ENCODE measurements at regions not wholly inside any gene's neighbourhood (a gene's known extent, or its start where the extent isn't known, plus 50 kb on each side); places are given as distances from the start of the nearest gene placed in this dataset.

DNA sequence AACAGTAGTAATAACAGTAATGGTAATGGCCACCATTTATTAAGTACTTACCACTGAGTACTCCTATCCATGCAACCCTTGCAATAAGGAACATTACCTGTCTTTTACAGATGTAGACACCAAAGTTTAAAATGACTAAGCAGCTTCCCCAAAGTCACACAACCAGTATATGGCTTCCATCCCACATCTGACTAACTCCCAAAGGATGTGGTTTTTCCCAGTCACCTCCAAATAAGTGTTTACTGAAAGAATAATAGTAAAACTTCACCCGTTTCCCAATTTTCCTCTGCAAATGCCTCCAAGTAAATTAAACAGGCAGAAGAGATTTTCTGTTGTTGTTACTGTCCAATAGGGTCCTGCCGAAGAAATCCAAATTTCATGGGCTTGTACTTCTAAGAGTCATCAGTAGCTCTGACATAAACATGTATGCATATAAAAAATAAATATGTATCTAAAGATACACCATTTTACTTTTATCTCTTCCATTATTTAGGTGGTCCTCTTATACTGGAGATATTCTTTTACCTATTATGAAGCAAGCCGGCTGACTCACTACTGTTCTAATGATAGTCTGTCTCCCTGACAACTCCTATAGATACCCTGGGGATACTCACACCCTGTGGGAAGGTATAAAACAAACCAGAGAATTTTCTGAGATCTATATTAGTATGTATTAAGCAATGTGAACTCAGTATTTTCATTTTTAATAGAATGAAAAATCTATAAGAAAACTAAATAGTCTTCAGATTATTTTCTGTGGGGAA is 77.9 kb upstream of the ID4 start:
- no peak overlapping the region for H3K4me2 ChIP-seq (ENCODE audit: low read depth, low read length)
- no peaks in the 10 kb centered on the region for H3K4me1 ChIP-seq (ENCODE audit: low read length)
- no peaks in the 10 kb centered on the region for H3K36me3 ChIP-seq (replicated peaks; ENCODE audit: insufficient read depth, low read length)
- no peaks in the 10 kb centered on the region for H3F3A ChIP-seq (ENCODE audit: insufficient read depth, low read length)
- no peak for DNase-seq
- no peaks in the 10 kb centered on the region for H3K9me2 ChIP-seq (replicated peaks; ENCODE audit: insufficient read depth, low read length)
- H3K79me2 ChIP-seq (ENCODE audit: low read length) = no peaks in the 10 kb centered on the region
- no peak overlapping the region for H3K9ac ChIP-seq (ENCODE audit: low read length)
- H3K27ac ChIP-seq (ENCODE audit: low read length) = no peak overlapping the region
- H3K4me3 ChIP-seq (ENCODE audit: low read length) = no peak overlapping the region
- TF ChIP-seq EZH2phosphoT487 (IDR thresholded peaks at IDR 0.05; ENCODE audit: low read length) (no peak), CTCF (IDR thresholded peaks at IDR 0.05; ENCODE audit: low read length) (no peak), EZH2 (optimal IDR thresholded peaks at IDR 0.05; ENCODE audit: low read depth, low read length) (no peak)
- no peak overlapping the region for H2AFZ ChIP-seq (ENCODE audit: low read length)
- no peaks in the 10 kb centered on the region for H3K27me3 ChIP-seq (replicated peaks; ENCODE audit: insufficient read depth, low read length)
- H3K9me3 ChIP-seq (replicated peaks; ENCODE audit: insufficient read depth, low read length) = no peaks in the 10 kb centered on the region
- no peaks in the 10 kb centered on the region for H4K20me1 ChIP-seq (ENCODE audit: insufficient read depth, low read length)

- Histone ChIP-seq H3K9ac (ENCODE audit: low read length) (no peak overlapping the region), H3K27me3 (replicated peaks; ENCODE audit: insufficient read depth, low read length) (no peaks in the 10 kb centered on the region), H3K4me1 (ENCODE audit: low read length) (no peaks in the 10 kb centered on the region), H3K27ac (ENCODE audit: low read length) (no peak overlapping the region), H3K79me2 (ENCODE audit: low read length) (no peaks in the 10 kb centered on the region), H4K20me1 (ENCODE audit: insufficient read depth, low read length) (no peaks in the 10 kb centered on the region), H3K4me2 (ENCODE audit: low read depth, low read length) (no peak overlapping the region), H3F3A (ENCODE audit: insufficient read depth, low read length) (no peaks in the 10 kb centered on the region), H3K9me2 (replicated peaks; ENCODE audit: insufficient read depth, low read length) (no peaks in the 10 kb centered on the region), H3K9me3 (replicated peaks; ENCODE audit: insufficient read depth, low read length) (no peaks in the 10 kb centered on the region), H3K36me3 (replicated peaks; ENCODE audit: insufficient read depth, low read length) (no peaks in the 10 kb centered on the region), H3K4me3 (ENCODE audit: low read length) (no peak overlapping the region), H2AFZ (ENCODE audit: low read length) (no peak overlapping the region)
- no peak for DNase-seq
- TF ChIP-seq CTCF (IDR thresholded peaks at IDR 0.05; ENCODE audit: low read length) (no peak), EZH2 (optimal IDR thresholded peaks at IDR 0.05; ENCODE audit: low read depth, low read length) (no peak), EZH2phosphoT487 (IDR thresholded peaks at IDR 0.05; ENCODE audit: low read length) (no peak)
Observed at GRCh38 chr6:19761121-19761520, 76.0 kb upstream of the ID4 start.

- Histone ChIP-seq H4K20me1 (ENCODE audit: insufficient read depth, low read length) (no peaks in the 10 kb centered on the region), H3K27me3 (replicated peaks; ENCODE audit: insufficient read depth, low read length) (no peaks in the 10 kb centered on the region), H3K9me2 (replicated peaks; ENCODE audit: insufficient read depth, low read length) (no peaks in the 10 kb centered on the region), H3K4me2 (ENCODE audit: low read depth, low read length) (no peak overlapping the region), H3K9ac (ENCODE audit: low read length) (no peak overlapping the region), H3K36me3 (replicated peaks; ENCODE audit: insufficient read depth, low read length) (no peaks in the 10 kb centered on the region), H3K79me2 (ENCODE audit: low read length) (no peaks in the 10 kb centered on the region), H3K27ac (ENCODE audit: low read length) (no peak overlapping the region), H3K4me3 (ENCODE audit: low read length) (no peak overlapping the region), H3F3A (ENCODE audit: insufficient read depth, low read length) (no peaks in the 10 kb centered on the region), H2AFZ (ENCODE audit: low read length) (no peak overlapping the region), H3K4me1 (ENCODE audit: low read length) (no peaks in the 10 kb centered on the region), H3K9me3 (replicated peaks; ENCODE audit: insufficient read depth, low read length) (no peaks in the 10 kb centered on the region)
- TF ChIP-seq EZH2 (optimal IDR thresholded peaks at IDR 0.05; ENCODE audit: low read depth, low read length) = no peak
- no peak for TF ChIP-seq EZH2phosphoT487 (IDR thresholded peaks at IDR 0.05; ENCODE audit: low read length)
- TF ChIP-seq CTCF (IDR thresholded peaks at IDR 0.05; ENCODE audit: low read length) = no peak
- DNase-seq = no peak
Observed at GRCh38 chr6:19771753-19772336, 65.3 kb upstream of the ID4 start.

Data from MM.1S (cell line).